HG03095 (cell line): ENCODE measurements at regions not wholly inside any gene's neighbourhood (a gene's known extent, or its start where the extent isn't known, plus 50 kb on each side); places are given as distances from the start of the nearest gene placed in this dataset.
"Not testable (repeated sequence)": the region's sequence is repeated elsewhere in the genome, so short reads cannot be mapped to it uniquely, and the experiment has no call there.

Experiments
- ATAC-seq: cut with Tn5 transposase; IDR thresholded peaks from one replicate; pipeline ENCODE4 v1.9.1; 2021; ENCODE audit warnings: moderate library complexity; ENCODE audit not compliant: unreplicated experiment

DNA sequence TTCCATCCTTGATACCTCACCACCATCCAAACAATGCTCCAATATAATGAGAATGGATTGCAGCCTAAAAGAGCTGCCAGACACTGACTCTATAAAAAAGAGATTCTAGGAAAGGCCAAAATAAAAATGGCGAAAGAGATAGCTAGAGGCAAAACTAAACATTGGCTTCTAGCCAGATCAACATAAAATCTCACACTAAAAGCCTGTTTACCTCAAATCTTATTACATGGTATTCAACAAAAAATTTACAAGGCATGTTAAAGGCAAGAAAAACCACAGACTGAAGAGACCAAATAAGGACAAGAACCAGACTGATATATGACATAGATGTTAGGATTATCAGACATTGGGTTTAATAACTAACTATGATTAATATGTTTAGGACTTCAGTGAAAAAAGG is 1127.0 kb downstream of the DNAJB9 start:
- no peak for ATAC-seq

DNA sequence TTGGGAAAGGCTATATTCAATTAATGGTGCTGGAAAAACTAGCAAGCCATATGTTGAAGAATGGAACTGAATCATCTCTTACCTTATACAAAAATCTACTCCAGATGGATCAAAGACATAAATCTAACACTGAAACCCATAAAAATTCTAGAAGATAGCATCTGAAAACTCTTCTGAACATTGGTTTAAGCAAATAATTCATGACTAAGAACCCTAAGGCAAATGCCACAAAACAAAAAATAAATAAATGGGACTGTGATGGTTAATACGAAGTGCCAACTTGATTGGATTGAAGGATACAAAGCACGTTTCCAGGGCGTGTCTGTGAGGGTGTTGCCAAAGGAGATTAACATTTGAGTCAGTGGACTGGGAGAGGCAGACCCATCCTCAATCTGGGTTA is 1130.0 kb downstream of the DNAJB9 start:
- ATAC-seq, result no peak

DNA sequence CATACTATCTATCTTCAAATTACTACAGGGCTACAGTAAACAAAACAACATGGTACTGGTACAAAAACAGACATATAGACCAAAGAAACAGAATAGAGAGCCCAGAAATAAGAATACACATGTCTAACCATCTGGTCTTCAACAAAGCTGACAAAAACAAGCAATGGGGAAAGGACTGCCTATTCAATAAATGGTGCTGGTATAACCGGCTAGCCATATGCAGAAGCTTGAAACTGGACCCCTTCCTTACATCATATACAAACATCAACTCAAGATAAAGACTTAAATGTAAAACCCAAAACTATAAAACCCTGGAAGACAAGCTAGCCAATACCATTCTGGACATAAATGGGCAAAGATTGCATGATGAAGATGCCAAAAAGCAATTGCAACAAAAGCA is 1143.7 kb downstream of the DNAJB9 start:
- no peak for ATAC-seq

GRCh38 chr7:109719359-109719758 is 1149.7 kb downstream of the DNAJB9 start:
- not testable (repeated sequence) for ATAC-seq

DNA sequence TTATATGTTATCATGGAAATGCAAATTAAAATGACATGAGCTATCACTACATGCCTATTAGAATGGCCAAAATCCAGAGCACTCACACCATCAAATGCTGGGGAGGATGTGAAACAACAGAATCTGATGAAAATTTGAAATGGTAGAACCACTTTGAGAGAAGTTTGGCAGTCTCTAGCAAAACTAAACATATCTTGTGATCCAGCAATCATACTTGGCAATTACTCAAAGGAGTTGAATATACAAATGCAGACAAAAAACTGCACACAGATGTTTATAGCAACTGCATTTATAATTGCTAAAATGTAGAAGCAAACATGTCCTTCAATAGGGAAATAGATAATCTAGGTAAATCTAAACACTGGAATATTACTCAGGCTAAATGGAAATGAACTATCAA is 1164.9 kb downstream of the DNAJB9 start:
- ATAC-seq, result no peak

DNA sequence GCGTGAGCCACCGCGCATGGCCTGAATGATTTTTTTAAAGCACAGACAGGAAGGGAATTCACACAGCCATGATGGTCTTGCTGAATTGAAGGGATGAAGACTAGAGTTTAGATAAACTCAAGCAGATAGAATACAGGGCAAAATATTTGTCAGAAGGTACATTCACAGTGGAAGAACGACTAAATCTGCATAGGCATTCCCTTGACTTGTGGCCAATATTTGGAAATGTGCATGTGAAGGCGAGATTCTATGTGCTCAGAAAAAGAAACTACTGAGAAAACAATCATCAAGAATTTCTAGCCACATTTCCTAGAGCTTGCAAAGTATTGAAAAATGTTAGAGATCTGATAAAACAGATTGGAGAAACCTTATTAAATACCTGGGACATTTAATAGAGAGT is 1166.2 kb downstream of the DNAJB9 start:
- ATAC-seq, result no peak

DNA sequence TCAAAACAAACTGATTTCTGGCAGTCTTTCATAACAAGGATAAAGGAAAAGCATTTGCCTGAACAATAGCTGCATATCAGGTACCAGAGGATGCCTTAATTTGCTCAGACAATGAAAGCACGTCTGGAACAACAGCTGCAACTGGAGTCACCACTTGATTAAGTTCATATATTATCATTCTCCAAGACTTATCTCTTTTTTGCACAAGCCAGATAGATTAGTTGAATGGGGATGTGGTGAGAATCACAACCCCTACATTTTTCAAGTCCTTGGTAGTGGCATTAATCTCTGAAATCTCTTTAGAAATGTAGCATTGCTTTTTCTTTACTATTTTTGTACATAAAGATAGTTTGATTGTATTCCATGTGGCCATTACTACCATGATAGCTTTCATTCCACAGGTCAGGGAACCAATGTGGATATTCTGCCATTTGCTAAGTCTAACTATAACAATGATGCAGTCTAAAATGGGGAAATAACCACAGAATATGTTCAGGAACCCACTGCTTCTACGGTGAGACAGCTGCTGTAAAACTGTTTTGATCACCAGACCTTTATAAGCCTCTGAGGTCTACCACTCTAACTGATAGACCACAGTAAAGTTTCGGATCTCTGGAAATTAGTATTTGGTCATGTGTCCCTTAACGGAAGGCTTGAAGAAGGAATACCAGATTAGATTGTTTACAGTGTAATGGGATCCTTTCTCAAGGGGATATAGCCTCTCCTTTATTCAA is 1176.2 kb downstream of the DNAJB9 start:
- no peak for ATAC-seq

DNA sequence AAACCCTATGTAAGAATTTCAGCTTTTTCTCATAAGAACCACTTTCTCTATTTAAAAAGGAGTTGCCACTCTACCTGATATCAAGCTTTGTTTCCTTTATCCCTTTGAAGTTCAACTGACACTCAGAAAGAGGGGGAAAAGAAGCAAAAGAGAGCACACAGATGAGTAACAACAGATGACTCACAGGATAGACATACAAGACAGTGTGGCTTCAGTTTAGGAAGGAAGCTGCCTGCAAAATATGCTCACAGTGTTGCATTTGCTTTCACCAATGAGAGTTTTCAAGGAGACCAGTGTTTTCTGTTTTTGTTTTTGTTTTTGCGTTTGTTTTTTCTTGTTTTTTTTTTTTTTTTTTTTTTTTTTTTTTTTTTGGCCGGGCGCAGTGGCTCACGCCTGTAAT is 1181.6 kb downstream of the DNAJB9 start:
- ATAC-seq, result no peak

DNA sequence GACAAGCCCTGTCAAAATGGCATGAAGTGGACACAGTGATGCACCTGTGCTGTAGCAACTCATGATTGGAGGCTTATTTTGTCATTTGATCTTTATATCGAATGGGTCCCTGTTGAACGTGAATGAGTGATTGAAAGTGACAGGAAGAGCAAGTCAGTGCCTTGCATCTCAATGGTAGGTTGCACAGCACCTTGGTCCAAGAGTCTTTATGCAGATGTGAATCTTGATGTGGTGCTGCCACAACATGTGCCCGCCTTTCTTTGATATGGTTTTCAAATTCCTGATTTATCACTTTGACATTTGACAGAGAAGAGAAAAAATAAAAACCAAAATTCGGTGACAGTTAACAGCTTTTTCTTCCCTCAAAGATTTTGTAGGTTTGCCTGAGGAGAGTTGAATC is 1182.4 kb downstream of the DNAJB9 start:
- ATAC-seq, result no peak

- ATAC-seq, result no peak
Measured at GRCh38 chr7:109757713-109758112, 1188.0 kb downstream of the DNAJB9 start.

DNA sequence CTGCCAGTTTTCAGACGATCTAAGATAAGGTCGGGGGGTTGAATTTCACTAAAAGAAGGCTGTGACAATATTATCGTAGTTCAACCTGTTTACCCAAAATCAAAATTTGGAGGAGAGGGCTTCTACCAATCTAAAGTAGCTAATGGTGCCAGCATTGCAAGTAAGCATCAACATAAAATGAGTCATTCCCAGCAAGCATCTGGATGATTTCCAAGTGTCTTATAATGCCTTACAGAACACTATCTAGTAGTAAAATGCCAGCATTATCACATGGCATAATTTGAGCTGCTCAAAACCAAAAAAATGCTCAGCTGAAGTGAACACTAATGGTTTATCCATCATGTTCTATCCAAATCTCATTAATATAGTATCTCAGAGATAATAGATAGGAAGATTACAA is 1193.9 kb downstream of the DNAJB9 start:
- ATAC-seq, result no peak

DNA sequence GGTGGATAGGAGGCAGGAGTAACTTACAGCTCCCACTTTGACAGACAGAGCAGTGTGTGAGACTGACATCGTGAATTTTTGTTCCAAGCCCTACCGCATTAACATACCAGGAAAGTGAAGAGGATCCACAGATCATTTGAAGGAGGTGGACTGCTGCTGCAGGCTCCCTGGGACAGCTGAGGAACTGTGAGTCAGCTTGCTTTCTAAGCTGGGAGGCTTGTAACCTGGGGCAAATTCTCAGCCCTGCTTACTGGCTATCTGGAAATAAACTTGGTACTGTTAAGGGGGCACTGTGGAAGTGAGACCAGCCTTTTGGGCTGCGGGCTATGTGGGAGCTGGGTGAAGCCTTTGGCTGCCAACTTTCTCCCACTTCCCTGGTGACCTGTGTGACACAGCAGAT is 1202.5 kb downstream of the DNAJB9 start:
- ATAC-seq, result no peak

GRCh38 chr7:109782806-109783205 is 1213.1 kb downstream of the DNAJB9 start:
- ATAC-seq, result no peak

DNA sequence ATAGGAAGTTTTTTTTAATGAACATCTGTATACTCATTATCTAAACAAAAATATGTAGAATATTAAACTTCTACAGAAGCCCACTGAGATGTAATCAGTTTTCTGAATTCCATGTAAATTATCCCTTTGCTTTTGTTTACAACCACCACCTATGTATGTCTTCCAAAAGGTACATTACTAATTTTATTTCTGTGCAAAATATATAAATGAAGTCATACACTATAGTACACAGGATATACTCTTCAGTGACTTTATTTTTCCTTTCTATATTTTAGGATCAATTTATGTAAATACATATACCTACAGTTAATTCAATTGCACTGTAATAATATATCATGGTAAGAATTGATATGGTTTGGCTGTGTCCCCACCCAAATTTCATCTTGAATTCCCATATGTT is 1236.9 kb downstream of the DNAJB9 start:
- ATAC-seq, result no peak

DNA sequence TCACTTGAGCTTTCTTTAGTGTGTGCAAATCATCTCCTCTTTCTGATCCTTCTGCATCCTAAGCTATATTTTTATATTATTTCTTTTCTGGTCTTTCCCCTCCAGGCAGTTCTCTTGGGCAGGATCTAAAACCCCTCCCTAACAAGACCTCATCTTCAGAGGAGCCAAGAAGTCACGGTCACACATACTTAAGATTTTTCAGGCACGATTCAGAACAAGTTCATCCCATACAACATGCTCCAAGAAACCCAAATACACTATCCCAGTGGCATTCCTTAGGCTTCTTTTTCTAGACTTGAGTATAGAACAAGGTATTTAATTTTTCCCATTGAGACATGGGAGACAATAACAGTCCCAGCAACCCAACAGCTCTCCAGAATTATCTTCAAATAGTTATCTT is 1251.5 kb downstream of the DNAJB9 start:
- no peak for ATAC-seq

DNA sequence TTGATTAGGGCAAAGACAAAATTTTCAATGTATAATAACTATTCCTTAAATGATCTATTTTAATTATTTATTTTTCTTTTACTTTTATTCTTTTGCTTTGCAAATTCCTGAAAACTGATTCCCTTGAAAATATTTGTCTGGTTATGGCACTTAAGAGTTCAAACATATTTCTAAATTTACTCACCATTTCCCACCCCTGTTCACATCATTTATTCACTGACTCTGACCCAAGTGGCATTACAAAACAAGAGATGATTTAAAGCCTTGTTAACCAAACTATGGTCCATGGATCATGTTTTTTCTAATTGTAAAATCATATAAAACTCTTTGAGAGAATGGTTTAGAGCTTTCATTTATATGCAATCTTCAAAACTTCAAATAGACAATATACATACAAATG is 1256.1 kb upstream of the LRRN3 start:
- no peak for ATAC-seq

GRCh38 chr7:109835577-109835976 is 1255.3 kb upstream of the LRRN3 start:
- no peak for ATAC-seq

- no peak for ATAC-seq
Measured at GRCh38 chr7:109836016-109836415, 1254.9 kb upstream of the LRRN3 start.

DNA sequence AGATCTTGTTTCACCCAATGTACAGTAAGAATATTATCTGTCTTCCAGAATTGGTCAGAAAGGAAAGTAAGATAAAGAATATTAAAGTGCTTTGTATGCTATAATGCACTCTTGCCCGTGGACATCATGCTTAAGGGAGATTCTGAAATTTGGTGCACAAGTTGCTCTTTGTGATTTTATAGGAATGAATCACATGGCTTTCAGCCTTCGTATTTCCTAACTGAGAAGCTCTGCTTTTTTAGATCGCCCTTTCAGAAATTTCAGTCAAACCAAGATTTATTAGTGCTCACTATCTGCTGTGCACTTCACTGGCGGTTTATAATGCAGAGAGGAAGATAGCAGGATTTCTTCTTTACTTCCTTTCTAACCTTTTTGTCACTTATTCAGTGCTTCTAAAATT is 1248.5 kb upstream of the LRRN3 start:
- no peak for ATAC-seq

GRCh38 chr7:109844362-109844761 is 1246.6 kb upstream of the LRRN3 start:
- no peak for ATAC-seq

DNA sequence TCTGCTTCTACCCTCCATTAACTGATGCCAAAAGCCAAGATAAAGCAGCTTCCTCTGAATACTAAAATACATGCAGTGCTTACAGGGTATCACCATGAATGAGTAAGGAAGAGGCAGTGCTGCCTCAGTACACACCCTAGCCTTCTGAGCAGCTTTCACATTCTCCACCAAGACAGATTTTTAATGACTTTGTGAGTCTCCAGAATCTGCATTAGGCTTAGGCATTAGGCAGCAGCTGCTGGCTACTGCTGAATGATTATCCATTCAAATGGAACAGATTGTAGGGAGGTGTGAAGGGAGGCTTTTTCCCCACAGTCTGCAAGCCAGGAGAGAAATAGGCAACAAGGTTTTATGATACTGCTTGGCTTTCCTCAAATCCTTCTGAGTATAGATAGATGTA is 1226.7 kb upstream of the LRRN3 start:
- no peak for ATAC-seq

- no peak for ATAC-seq
Measured at GRCh38 chr7:109868215-109868860, 1222.6 kb upstream of the LRRN3 start.

GRCh38 chr7:109873296-109873695 is 1217.6 kb upstream of the LRRN3 start:
- ATAC-seq, result no peak
